ENCODE measurements at regions not wholly inside any gene's neighbourhood (a gene's known extent, or its start where the extent isn't known, plus 50 kb on each side); places are given as distances from the start of the nearest gene placed in this dataset.

- H3K4me3 ChIP-seq (ENCODE audit: low read depth, low read length) = no peak overlapping the region
- TF ChIP-seq CTCF (IDR thresholded peaks at IDR 0.05; ENCODE audit: low read depth, low read length, missing control alignments) = no peak
- in situ Hi-C loops (cut with HindIII; ENCODE audit: low sequenced_read_pairs) = no loop called here
- DNase-seq (ENCODE audit: low read depth) = no peak
Measured at GRCh38 chr20:42020316-42020715, 402.1 kb upstream of the CHD6 start.

GRCh38 chr20:42018979-42019378 is 400.8 kb upstream of the CHD6 start:
- in situ Hi-C loops (cut with HindIII; ENCODE audit: low sequenced_read_pairs) = no loop called here
- TF ChIP-seq CTCF (IDR thresholded peaks at IDR 0.05; ENCODE audit: low read depth, low read length, missing control alignments) = no peak
- DNase-seq (ENCODE audit: low read depth) = no peak
- no peak overlapping the region for H3K4me3 ChIP-seq (ENCODE audit: low read depth, low read length)

- in situ Hi-C loops (cut with HindIII; ENCODE audit: low sequenced_read_pairs) = no loop called here
- DNase-seq (ENCODE audit: low read depth) = no peak
- H3K4me3 ChIP-seq (ENCODE audit: low read depth, low read length) = no peak overlapping the region
- no peak for TF ChIP-seq CTCF (IDR thresholded peaks at IDR 0.05; ENCODE audit: low read depth, low read length, missing control alignments)
Measured at GRCh38 chr20:42010090-42010489, 391.9 kb upstream of the CHD6 start.

- H3K4me3 ChIP-seq (ENCODE audit: low read depth, low read length) = no peak overlapping the region
- TF ChIP-seq CTCF (IDR thresholded peaks at IDR 0.05; ENCODE audit: low read depth, low read length, missing control alignments) = no peak
- no peak for DNase-seq (ENCODE audit: low read depth)
Measured at GRCh38 chr20:42007251-42007650, 389.1 kb upstream of the CHD6 start.

GRCh38 chr20:42005211-42005610 is 387.0 kb upstream of the CHD6 start:
- DNase-seq (ENCODE audit: low read depth) = no peak
- TF ChIP-seq CTCF (IDR thresholded peaks at IDR 0.05; ENCODE audit: low read depth, low read length, missing control alignments) = no peak
- in situ Hi-C loops (cut with HindIII; ENCODE audit: low sequenced_read_pairs) = no loop called here
- H3K4me3 ChIP-seq (ENCODE audit: low read depth, low read length) = no peak overlapping the region

More at GRCh38 chr20:42007251-42007650, 389.1 kb upstream of the CHD6 start:
- in situ Hi-C loops (cut with HindIII; ENCODE audit: low sequenced_read_pairs) = no loop called here

GRCh38 chr20:42003380-42003779 is 385.2 kb upstream of the CHD6 start:
- TF ChIP-seq CTCF (IDR thresholded peaks at IDR 0.05; ENCODE audit: low read depth, low read length, missing control alignments) = no peak
- in situ Hi-C loops (cut with HindIII; ENCODE audit: low sequenced_read_pairs) = no loop called here
- H3K4me3 ChIP-seq (ENCODE audit: low read depth, low read length) = no peak overlapping the region
- no peak for DNase-seq (ENCODE audit: low read depth)
